B cell (primary cell): ENCODE measurements at regions not wholly inside any gene's neighbourhood (a gene's known extent, or its start where the extent isn't known, plus 50 kb on each side); places are given as distances from the start of the nearest gene placed in this dataset.
"Not testable (repeated sequence)": the region's sequence is repeated elsewhere in the genome, so short reads cannot be mapped to it uniquely, and the experiment has no call there.

Experiments
- ATAC-seq: fragments of 200-7000 bp; cut with Tn5 transposase; one replicate; pipeline ENCODE4 v1.10.0; 2021; ENCODE audit warnings: low read depth, mild to moderate bottlenecking, moderate number of reproducible peaks, moderate library complexity
- CTCF ChIA-PET: fragments of 350-600 bp; sonication (Branson Sonifier 250); formaldehyde crosslinking; loops from one replicate; lab custom pipeline; 2021; ENCODE audit warnings: antibody characterized with exemption, inconsistent platforms; lab: Charles Lee
- POLR2A ChIA-PET: fragments of 350-600 bp; sonication (Branson Sonifier 250); formaldehyde crosslinking; loops from one replicate; lab custom pipeline; 2021; ENCODE audit warnings: antibody characterized with exemption; lab: Charles Lee
- DNase-seq: peaks from one replicate; pipeline ENCODE4 v3.0.0; 2013
- H2AFZ ChIP-seq: 2 replicates; pipeline ENCODE4 v1.6.1; 2012; ENCODE audit warnings: mild to moderate bottlenecking, low read depth, low read length; ENCODE audit not compliant: insufficient read depth, poor library complexity, severe bottlenecking
- H3K27ac ChIP-seq, 2 donors: 1 replicate in 1 of 2; 2 replicates in 1 of 2; pipeline ENCODE4 v1.5.1; 2012 to 2013; ENCODE audit warnings: low read length in 2 of 2, mild to moderate bottlenecking in 2 of 2, moderate library complexity in 1 of 2
- H3K27me3 ChIP-seq, 4 experiments: fragments of 200-600 bp in 1 of 4; sonication (generic) in 1 of 4; replicated peaks in 1 of 4; 1 replicate in 2 of 4; 2 replicates in 2 of 4; pipeline versions ENCODE4 v1.6.1 to v1.7.0; 2013 to 2016; ENCODE audit warnings: low read length in 3 of 4, mild to moderate bottlenecking in 2 of 4, mixed read lengths in 1 of 4, moderate library complexity in 1 of 4; ENCODE audit not compliant: insufficient read depth in 4 of 4, control insufficient read depth in 3 of 4; ENCODE audit errors: control extremely low read depth in 1 of 4
- H3K36me3 ChIP-seq, 2 experiments: replicated peaks in 1 of 2; 1 replicate in 1 of 2; 2 replicates in 1 of 2; pipeline versions ENCODE4 v1.6.1 to v1.7.1; 2013; ENCODE audit warnings: low read length in 1 of 2; ENCODE audit not compliant: insufficient read depth in 2 of 2, control insufficient read depth in 1 of 2; ENCODE audit errors: control extremely low read depth in 1 of 2, extremely low read depth in 1 of 2
- H3K4me1 ChIP-seq, 2 donors: fragments of 200-600 bp in 1 of 2; sonication (generic) in 1 of 2; 1 replicate in 1 of 2; 2 replicates in 1 of 2; pipeline versions ENCODE4 v1.5.1 to v1.6.1; 2013 to 2017; ENCODE audit warnings: low read length in 2 of 2; ENCODE audit not compliant: control insufficient read depth in 2 of 2, insufficient read depth in 2 of 2
- H3K4me2 ChIP-seq: replicated peaks from 2 replicates; pipeline ENCODE3; 2012; ENCODE audit warnings: mild to moderate bottlenecking, low read depth, low read length; ENCODE audit not compliant: poor library complexity, severe bottlenecking
- H3K4me3 ChIP-seq, 5 experiments: fragments of 200-600 bp in 1 of 5; sonication (generic) in 1 of 5; 1 replicate in 3 of 5; 2 replicates in 2 of 5; pipeline versions ENCODE4 v1.5.1 to v1.7.0; 2011 to 2016; ENCODE audit warnings: low read length in 4 of 5, mild to moderate bottlenecking in 4 of 5, low read depth in 2 of 5, control low read depth in 1 of 5, moderate library complexity in 1 of 5; ENCODE audit not compliant: insufficient read depth in 1 of 5; ENCODE audit errors: control extremely low read depth in 1 of 5, extremely low read depth in 1 of 5
- H3K79me2 ChIP-seq: fragments of 200-600 bp; sonication (generic); one replicate; pipeline ENCODE4 v1.6.0; 2016; ENCODE audit warnings: low read length; ENCODE audit not compliant: control insufficient read depth, insufficient read depth
- H3K9ac ChIP-seq: fragments of 200-600 bp; sonication (generic); 2 replicates; pipeline ENCODE4 v1.6.1; 2017; ENCODE audit warnings: mild to moderate bottlenecking, low read length, moderate library complexity
- H3K9me3 ChIP-seq, 3 donors: one replicate each; pipeline versions ENCODE4 v1.6.1 to v1.7.1; 2013; ENCODE audit warnings: low read length in 2 of 3; ENCODE audit not compliant: control insufficient read depth in 2 of 3, insufficient read depth in 1 of 3; ENCODE audit errors: control extremely low read depth in 1 of 3
- H4K20me1 ChIP-seq: 2 replicates; pipeline ENCODE4 v1.6.0; 2012; ENCODE audit warnings: mild to moderate bottlenecking, low read length; ENCODE audit not compliant: insufficient read depth, control insufficient read depth, poor library complexity, severe bottlenecking
- H3K27ac Mint-ChIP-seq: one replicate; pipeline ENCODE4 v1.8.0; 2021; ENCODE audit warnings: mixed read lengths
- H3K27me3 Mint-ChIP-seq: one replicate; pipeline ENCODE4 v1.8.0; 2021; ENCODE audit warnings: mixed read lengths
- H3K4me1 Mint-ChIP-seq: one replicate; pipeline ENCODE4 v1.8.0; 2021; ENCODE audit warnings: mixed read lengths
- H3K4me3 Mint-ChIP-seq: one replicate; pipeline ENCODE4 v1.8.0; 2021; ENCODE audit warnings: mixed read lengths
- H3K9me3 Mint-ChIP-seq: one replicate; pipeline ENCODE4 v1.8.0; 2022; ENCODE audit warnings: mixed read lengths; ENCODE audit not compliant: insufficient read depth
- CTCF ChIP-seq: fragments of 200-600 bp; IDR thresholded peaks from one replicate; pipeline ENCODE4 v1.8.0; 2022; ENCODE audit warnings: antibody characterized with exemption, mild to moderate bottlenecking
- EZH2 ChIP-seq: IDR thresholded peaks from 2 replicates; pipeline ENCODE4 v1.6.1; 2012; ENCODE audit warnings: borderline replicate concordance, low read depth, mild to moderate bottlenecking, moderate library complexity, low read length; ENCODE audit not compliant: insufficient read depth, poor library complexity, severe bottlenecking
- WGBS: methylation state at CpG from one replicate; pipeline ENCODE4 v1.1.5; 2013; ENCODE audit warnings: missing lambda C conversion rate; ENCODE audit not compliant: insufficient coverage; 5-methylcytosine and 5-hydroxymethylcytosine counted together
- intact Hi-C: fragments of 100-400 bp; cut with micrococcal nuclease; formaldehyde crosslinking; loops from one replicate; pipeline ENCODE4 v1.10.0; 2022

GRCh38 chr11:64439772-64440491 lies 81.0 kb downstream of the RPS6KA4 start:
- H2AFZ ChIP-seq, H3K27me3 ChIP-seq, POLR2A ChIA-PET, H3K9me3 Mint-ChIP-seq, H3K27ac Mint-ChIP-seq, DNase-seq, ATAC-seq, H3K79me2 ChIP-seq, H4K20me1 ChIP-seq, H3K4me3 ChIP-seq, H3K4me3 Mint-ChIP-seq, H3K9ac ChIP-seq, H3K27ac ChIP-seq, H3K9me3 ChIP-seq, H3K4me2 ChIP-seq, H3K36me3 ChIP-seq: not testable (repeated sequence)
- intact Hi-C loops = loop anchor here (10.0 kb wide), 1 partner anchor 305 kb away; the partner anchor contains the start of gene RASGRP2
- WGBS = 71% methylated on average over 7 of the region's 8 CpGs
- H3K4me1 ChIP-seq = peaks cover 9 to 16% of the 10 kb centered on the region in 2 donors
- Mint-ChIP-seq H3K27me3 (peaks cover 20% of the 10 kb centered on the region), H3K4me1 (peaks cover 22% of the 10 kb centered on the region)
- CTCF ChIA-PET = interaction anchor here (1.2 kb wide), 1 partner anchor 9 kb away, joined by 9 read pairs; no protein-coding TSS in a partner anchor

- no peak for TF ChIP-seq CTCF
- TF ChIP-seq EZH2 = no peak
These were observed 82.2 kb downstream of the RPS6KA4 start for GRCh38 chr11:64441127-64441526.

More at GRCh38 chr11:64441127-64441526, 82.2 kb downstream of the RPS6KA4 start:
- H3K9ac ChIP-seq = no peak overlapping the region
- intact Hi-C loops = loop anchor here (10.0 kb wide), 1 partner anchor 304 kb away; the partner anchor contains the start of gene RASGRP2
- CTCF ChIA-PET = no interaction called here
- H2AFZ ChIP-seq = no peak overlapping the region
- no peaks in the 10 kb centered on the region for H3K36me3 ChIP-seq
- no peak for DNase-seq
- POLR2A ChIA-PET = no interaction called here
- 44% methylated on average over 3 of the region's 11 CpGs for WGBS
- H3K27me3 ChIP-seq = peaks cover 0 to 7% (median 1%) of the 10 kb centered on the region in 4 experiments
- H3K9me3 ChIP-seq = peaks cover 0 to 8% (median 0%) of the 10 kb centered on the region in 3 donors
- H3K27ac ChIP-seq = no peak overlapping the region
- Mint-ChIP-seq H3K27me3 (peaks cover 17% of the 10 kb centered on the region), H3K4me1 (peaks cover 22% of the 10 kb centered on the region), H3K4me3 (no peak overlapping the region), H3K9me3 (no peaks in the 10 kb centered on the region), H3K27ac (no peak overlapping the region)
- peaks cover 9 to 16% of the 10 kb centered on the region in 2 donors for H3K4me1 ChIP-seq
- H3K79me2 ChIP-seq = no peaks in the 10 kb centered on the region
- no peak for ATAC-seq
- H4K20me1 ChIP-seq = no peaks in the 10 kb centered on the region
- no peak overlapping the region for H3K4me2 ChIP-seq
- no peak overlapping the region for H3K4me3 ChIP-seq
